ENCODE measurements at regions not wholly inside any gene's neighbourhood (a gene's known extent, or its start where the extent isn't known, plus 50 kb on each side); places are given as distances from the start of the nearest gene placed in this dataset.
A peak's percentile ranks its signal among the peaks of the same experiment; 100 is the strongest.

DNA sequence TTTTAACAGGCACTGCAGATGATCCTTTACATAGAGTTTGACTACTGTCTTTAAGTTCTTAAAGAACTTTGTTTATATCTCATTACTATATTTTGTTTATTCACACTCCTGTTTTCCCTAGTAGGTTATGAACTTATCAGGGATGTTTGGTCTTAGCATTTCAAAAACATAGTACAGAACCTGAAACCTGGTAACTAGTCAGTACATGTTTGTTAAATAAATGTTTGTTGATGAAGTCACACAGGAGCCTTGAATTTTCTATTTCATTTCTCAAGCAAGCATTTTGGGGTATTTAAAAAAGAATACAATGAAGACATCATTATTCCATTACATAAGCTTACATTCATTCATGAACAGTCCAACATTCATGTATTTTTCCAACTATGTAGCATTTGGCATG lies 280.3 kb upstream of the ZSWIM2 start:
- TF ChIP-seq, protein P1, sequence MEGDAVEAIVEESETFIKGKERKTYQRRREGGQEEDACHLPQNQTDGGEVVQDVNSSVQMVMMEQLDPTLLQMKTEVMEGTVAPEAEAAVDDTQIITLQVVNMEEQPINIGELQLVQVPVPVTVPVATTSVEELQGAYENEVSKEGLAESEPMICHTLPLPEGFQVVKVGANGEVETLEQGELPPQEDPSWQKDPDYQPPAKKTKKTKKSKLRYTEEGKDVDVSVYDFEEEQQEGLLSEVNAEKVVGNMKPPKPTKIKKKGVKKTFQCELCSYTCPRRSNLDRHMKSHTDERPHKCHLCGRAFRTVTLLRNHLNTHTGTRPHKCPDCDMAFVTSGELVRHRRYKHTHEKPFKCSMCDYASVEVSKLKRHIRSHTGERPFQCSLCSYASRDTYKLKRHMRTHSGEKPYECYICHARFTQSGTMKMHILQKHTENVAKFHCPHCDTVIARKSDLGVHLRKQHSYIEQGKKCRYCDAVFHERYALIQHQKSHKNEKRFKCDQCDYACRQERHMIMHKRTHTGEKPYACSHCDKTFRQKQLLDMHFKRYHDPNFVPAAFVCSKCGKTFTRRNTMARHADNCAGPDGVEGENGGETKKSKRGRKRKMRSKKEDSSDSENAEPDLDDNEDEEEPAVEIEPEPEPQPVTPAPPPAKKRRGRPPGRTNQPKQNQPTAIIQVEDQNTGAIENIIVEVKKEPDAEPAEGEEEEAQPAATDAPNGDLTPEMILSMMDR (IDR thresholded peaks at IDR 0.05; ENCODE audit: low read depth, low read length), result no peak
- H3K9me3 ChIP-seq, result no peaks in the 10 kb centered on the region
- H3K4me3 ChIP-seq (ENCODE audit: low read depth, low read length), result no peak overlapping the region
- no peaks in the 10 kb centered on the region for H3K27me3 ChIP-seq
- no peak for DNase-seq
- no peaks in the 10 kb centered on the region for H3K4me1 ChIP-seq
- H3K36me3 ChIP-seq, result no peaks in the 10 kb centered on the region

DNA sequence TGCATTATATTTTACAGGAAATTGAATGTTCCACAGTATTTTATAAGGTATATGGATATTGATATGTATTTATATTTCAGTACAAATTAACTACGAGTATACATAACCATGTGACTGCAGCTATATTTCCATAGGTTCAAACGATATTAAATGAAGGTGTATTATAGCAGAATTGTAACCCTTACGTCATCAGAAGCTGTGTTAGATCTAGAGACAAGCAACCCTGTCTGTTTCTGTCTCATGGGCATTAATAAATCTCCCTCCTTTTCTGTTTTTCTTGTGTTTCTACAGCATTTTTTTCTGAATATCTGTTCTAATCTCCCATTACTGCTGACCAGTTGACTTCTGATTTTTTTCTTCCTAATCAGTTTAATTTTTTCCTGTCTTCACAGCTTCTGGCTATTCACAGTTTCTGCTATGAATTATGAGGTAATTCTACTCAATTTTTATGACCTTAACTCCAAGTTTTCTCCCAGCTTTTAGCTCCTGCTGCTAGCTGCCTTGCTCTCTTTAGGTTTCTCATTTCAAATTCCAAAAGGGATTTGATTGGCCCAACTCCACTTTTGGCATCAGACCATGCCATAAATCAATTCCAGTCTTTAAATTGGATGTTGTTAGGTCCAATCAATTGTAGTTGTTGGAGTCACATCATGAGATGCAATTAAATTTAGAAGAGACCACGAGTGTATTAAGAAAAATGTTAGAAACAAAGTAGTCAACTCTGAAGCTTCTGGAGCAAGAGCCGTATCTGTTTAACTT lies 277.5 kb upstream of the ZSWIM2 start:
- no peaks in the 10 kb centered on the region for H3K27me3 ChIP-seq
- no peaks in the 10 kb centered on the region for H3K4me1 ChIP-seq
- H3K9me3 ChIP-seq, result no peaks in the 10 kb centered on the region
- H3K4me3 ChIP-seq (ENCODE audit: low read depth, low read length), result no peak overlapping the region
- TF ChIP-seq, protein P1 (IDR thresholded peaks at IDR 0.05; ENCODE audit: low read depth, low read length), result no peak
- no peaks in the 10 kb centered on the region for H3K36me3 ChIP-seq
- no peak for DNase-seq

DNA sequence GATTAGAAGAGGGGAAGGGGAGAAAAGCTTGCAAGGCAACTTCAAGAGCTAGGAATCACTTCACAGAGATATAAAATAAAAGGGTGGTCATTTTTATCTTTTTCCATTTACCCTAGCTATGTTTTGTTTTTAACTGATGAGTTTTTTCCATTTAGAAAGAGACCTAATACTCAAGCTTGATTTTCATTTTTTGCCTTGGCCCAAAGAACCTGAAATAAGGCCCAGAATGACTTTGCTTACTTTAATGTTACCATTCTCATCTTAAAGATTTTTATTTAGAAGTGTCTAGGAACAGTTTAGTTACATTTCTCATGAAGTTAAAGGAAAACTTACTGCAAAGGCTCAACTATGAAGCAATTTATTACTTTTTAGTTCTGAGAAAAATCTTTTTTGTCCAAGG lies 276.3 kb upstream of the ZSWIM2 start:
- H3K4me3 ChIP-seq (ENCODE audit: low read depth, low read length), result no peak overlapping the region
- TF ChIP-seq, protein P1 (IDR thresholded peaks at IDR 0.05; ENCODE audit: low read depth, low read length), result no peak
- no peaks in the 10 kb centered on the region for H3K9me3 ChIP-seq
- no peaks in the 10 kb centered on the region for H3K4me1 ChIP-seq
- no peaks in the 10 kb centered on the region for H3K36me3 ChIP-seq
- DNase-seq, result no peak
- H3K27me3 ChIP-seq, result no peaks in the 10 kb centered on the region

DNA sequence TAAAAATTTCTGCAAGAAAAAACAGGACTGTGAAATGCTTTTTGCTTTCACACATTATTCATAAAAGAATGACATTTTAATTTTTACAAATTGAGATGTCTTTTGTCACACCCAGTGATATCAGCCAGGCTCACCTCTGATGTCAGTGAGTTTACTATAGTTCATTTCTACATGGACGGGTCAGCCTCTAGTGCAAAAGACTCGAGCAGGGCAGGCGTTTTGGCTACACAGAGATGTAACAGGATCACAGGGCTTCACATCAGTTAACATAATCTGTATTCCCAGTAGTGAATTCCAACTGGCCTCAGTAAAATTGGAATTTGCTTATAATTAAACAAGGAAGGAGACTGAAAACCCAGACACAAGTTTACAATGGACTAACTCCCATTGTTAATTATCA lies 275.6 kb upstream of the ZSWIM2 start:
- no peaks in the 10 kb centered on the region for H3K36me3 ChIP-seq
- no peak for DNase-seq
- H3K27me3 ChIP-seq, result no peaks in the 10 kb centered on the region
- no peaks in the 10 kb centered on the region for H3K4me1 ChIP-seq
- no peaks in the 10 kb centered on the region for H3K9me3 ChIP-seq
- H3K4me3 ChIP-seq (ENCODE audit: low read depth, low read length), result no peak overlapping the region
- TF ChIP-seq, protein P1 (IDR thresholded peaks at IDR 0.05; ENCODE audit: low read depth, low read length), result no peak

DNA sequence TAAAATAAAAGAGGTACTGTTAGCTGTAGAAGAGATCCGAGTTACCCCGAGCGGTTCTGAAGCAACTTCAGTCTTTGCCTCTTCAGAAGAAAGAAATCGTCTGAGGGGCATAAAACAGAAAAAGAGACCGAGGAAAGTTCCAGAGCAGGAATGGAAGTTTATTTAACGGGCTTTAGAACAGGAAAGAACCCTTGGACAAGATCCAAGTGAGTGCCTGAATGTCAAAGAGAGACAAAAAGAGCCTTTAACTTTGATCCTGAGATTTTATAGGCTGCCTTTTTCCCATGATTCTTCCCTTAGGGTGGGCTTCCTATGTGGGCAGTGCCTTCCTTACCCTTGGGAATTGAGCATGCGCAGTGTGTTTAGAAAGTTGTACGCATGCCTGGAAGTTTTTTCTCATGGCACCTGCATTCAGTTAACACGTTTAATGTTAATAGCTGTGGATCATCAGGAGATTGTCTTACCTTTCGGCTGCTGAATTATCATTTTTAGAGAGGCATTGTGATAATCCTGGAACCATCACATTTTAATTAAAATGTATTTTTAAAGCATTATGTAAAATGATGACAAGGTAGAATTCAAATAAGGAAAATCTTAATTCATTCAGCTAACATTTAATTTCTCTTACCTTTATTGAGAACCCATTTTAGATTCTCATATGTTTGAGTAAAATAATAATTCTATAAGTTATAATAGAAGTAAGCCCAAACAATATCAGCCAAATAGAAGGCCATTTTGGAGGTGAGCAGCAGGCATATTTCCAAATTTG lies 269.5 kb upstream of the ZSWIM2 start:
- H3K4me3 ChIP-seq (ENCODE audit: low read depth, low read length), result no peak overlapping the region
- no peaks in the 10 kb centered on the region for H3K36me3 ChIP-seq
- no peaks in the 10 kb centered on the region for H3K27me3 ChIP-seq
- TF ChIP-seq, protein P1 (IDR thresholded peaks at IDR 0.05; ENCODE audit: low read depth, low read length), result no peak
- no peak for DNase-seq
- H3K9me3 ChIP-seq, result no peaks in the 10 kb centered on the region
- no peaks in the 10 kb centered on the region for H3K4me1 ChIP-seq

DNA sequence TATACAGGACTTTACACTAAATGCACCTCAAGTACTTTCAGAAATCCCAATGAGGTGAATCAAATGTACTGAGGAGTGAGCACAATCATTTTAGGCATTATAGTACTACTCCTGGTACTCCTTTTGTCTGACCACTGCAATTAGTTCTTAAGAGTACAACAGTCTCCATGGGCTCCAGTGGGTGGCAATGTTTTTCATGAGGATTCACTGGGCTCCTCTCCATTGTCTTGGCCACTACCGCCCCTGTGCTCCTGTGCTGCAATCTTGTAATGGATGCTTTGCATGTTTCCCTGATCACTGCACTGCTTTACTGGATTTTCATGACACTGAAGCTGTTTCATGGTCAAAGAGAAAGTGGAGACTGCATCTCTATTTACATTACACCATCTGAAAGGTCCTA lies 268.5 kb upstream of the ZSWIM2 start:
- H3K27me3 ChIP-seq, result no peaks in the 10 kb centered on the region
- no peak for DNase-seq
- H3K9me3 ChIP-seq, result no peaks in the 10 kb centered on the region
- no peak overlapping the region for H3K4me3 ChIP-seq (ENCODE audit: low read depth, low read length)
- no peaks in the 10 kb centered on the region for H3K4me1 ChIP-seq
- TF ChIP-seq, protein P1 (IDR thresholded peaks at IDR 0.05; ENCODE audit: low read depth, low read length), result 0 out of 2 replicates have a peak, but pooled peaks have one; percentile 4
- H3K36me3 ChIP-seq, result no peaks in the 10 kb centered on the region

All from BE2C (cell line).